WERI-Rb-1 (cell line): ENCODE measurements at regions not wholly inside any gene's neighbourhood (a gene's known extent, or its start where the extent isn't known, plus 50 kb on each side); places are given as distances from the start of the nearest gene placed in this dataset.
"Not testable (repeated sequence)": the region's sequence is repeated elsewhere in the genome, so short reads cannot be mapped to it uniquely, and the experiment has no call there.

Source experiments
- DNase-seq: peaks from one replicate; pipeline ENCODE4 v3.0.0-alpha.2; 2020
- H3K27ac ChIP-seq: fragments of 250-450 bp; sonication (Bioruptor Pico); 2 replicates; pipeline ENCODE4 v1.5.1; 2020; ENCODE audit warnings: mild to moderate bottlenecking, moderate library complexity
- H3K27me3 ChIP-seq: fragments of 250-450 bp; sonication (Bioruptor Pico); 2 replicates; pipeline ENCODE4 v1.5.1; 2021; ENCODE audit warnings: mild to moderate bottlenecking, low read depth, moderate library complexity; ENCODE audit not compliant: insufficient read depth, severe bottlenecking
- H3K36me3 ChIP-seq: fragments of 250-450 bp; sonication (Bioruptor Pico); 2 replicates; pipeline ENCODE4 v1.5.1; 2020; ENCODE audit warnings: mild to moderate bottlenecking, moderate library complexity
- H3K4me3 ChIP-seq: 2 replicates; pipeline ENCODE4 v1.5.1; 2011; ENCODE audit warnings: low read depth, mild to moderate bottlenecking, control low read depth, low read length
- H3K9me3 ChIP-seq: fragments of 250-450 bp; sonication (Bioruptor Pico); 2 replicates; pipeline ENCODE4 v1.5.1; 2021; ENCODE audit warnings: mild to moderate bottlenecking, moderate library complexity; ENCODE audit not compliant: severe bottlenecking
- CTCF ChIP-seq: IDR thresholded peaks from 2 replicates; pipeline ENCODE4 v1.5.1; 2011; ENCODE audit warnings: low read depth, mild to moderate bottlenecking, control low read depth, inconsistent platforms, low read length

GRCh38 chr2:37760471-37760870 is 89.0 kb upstream of the CDC42EP3 start:
- H3K36me3 ChIP-seq: no peaks in the 10 kb centered on the region
- H3K9me3 ChIP-seq: no peaks in the 10 kb centered on the region
- no peak overlapping the region for H3K27ac ChIP-seq
- no peak for DNase-seq
- no peaks in the 10 kb centered on the region for H3K27me3 ChIP-seq
- no peak for TF ChIP-seq CTCF
- H3K4me3 ChIP-seq: no peak overlapping the region

GRCh38 chr2:37762281-37762680 is 90.8 kb upstream of the CDC42EP3 start:
- not testable (repeated sequence) for DNase-seq, H3K9me3 ChIP-seq, H3K27ac ChIP-seq

GRCh38 chr2:37764739-37765138 is 93.3 kb upstream of the CDC42EP3 start:
- no peak for TF ChIP-seq CTCF
- H3K27ac ChIP-seq: no peak overlapping the region
- no peaks in the 10 kb centered on the region for H3K27me3 ChIP-seq
- no peaks in the 10 kb centered on the region for H3K36me3 ChIP-seq
- DNase-seq: no peak
- H3K4me3 ChIP-seq: no peak overlapping the region
- H3K9me3 ChIP-seq: peaks cover 5% of the 10 kb centered on the region

More at GRCh38 chr2:37762281-37762680, 90.8 kb upstream of the CDC42EP3 start:
- H3K4me3 ChIP-seq, H3K27me3 ChIP-seq, H3K36me3 ChIP-seq: not testable (repeated sequence)

GRCh38 chr2:37766106-37766505 is 94.7 kb upstream of the CDC42EP3 start:
- no peak overlapping the region for H3K27ac ChIP-seq
- no peak for DNase-seq
- no peak overlapping the region for H3K4me3 ChIP-seq
- no peak for TF ChIP-seq CTCF
- peaks cover 5% of the 10 kb centered on the region for H3K9me3 ChIP-seq
- no peaks in the 10 kb centered on the region for H3K27me3 ChIP-seq
- no peaks in the 10 kb centered on the region for H3K36me3 ChIP-seq

DNA sequence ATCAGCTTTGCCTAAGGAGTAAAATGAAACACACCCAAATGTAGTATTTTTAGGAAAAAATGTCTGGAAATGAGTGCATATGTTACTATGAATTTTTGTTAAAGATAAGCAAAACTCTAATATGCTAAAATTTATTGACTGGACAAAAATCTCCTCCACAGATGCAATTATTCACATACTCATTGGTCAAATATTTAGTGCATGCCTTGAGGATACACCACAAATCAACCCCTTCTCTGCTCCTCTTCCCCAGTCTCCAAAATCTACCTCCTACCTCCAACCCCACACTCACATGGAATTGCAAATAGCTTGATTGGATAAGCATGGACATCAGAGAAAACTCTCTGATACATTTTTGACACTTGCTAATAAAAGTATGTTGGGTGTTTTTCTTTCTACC is 95.6 kb upstream of the CDC42EP3 start:
- no peak for DNase-seq
- H3K27me3 ChIP-seq: no peaks in the 10 kb centered on the region
- peaks cover 5% of the 10 kb centered on the region for H3K9me3 ChIP-seq
- H3K36me3 ChIP-seq: no peaks in the 10 kb centered on the region
- no peak overlapping the region for H3K27ac ChIP-seq
- no peak overlapping the region for H3K4me3 ChIP-seq
- TF ChIP-seq CTCF: no peak

- no peaks in the 10 kb centered on the region for H3K36me3 ChIP-seq
- no peak for DNase-seq
- peaks cover 5% of the 10 kb centered on the region for H3K9me3 ChIP-seq
- H3K27ac ChIP-seq: no peak overlapping the region
- TF ChIP-seq CTCF: no peak
- H3K4me3 ChIP-seq: no peak overlapping the region
- no peaks in the 10 kb centered on the region for H3K27me3 ChIP-seq
Measured at GRCh38 chr2:37767959-37768925, 96.8 kb upstream of the CDC42EP3 start.
